ENCODE measurements at regions not wholly inside any gene's neighbourhood (a gene's known extent, or its start where the extent isn't known, plus 50 kb on each side); places are given as distances from the start of the nearest gene placed in this dataset.

DNA sequence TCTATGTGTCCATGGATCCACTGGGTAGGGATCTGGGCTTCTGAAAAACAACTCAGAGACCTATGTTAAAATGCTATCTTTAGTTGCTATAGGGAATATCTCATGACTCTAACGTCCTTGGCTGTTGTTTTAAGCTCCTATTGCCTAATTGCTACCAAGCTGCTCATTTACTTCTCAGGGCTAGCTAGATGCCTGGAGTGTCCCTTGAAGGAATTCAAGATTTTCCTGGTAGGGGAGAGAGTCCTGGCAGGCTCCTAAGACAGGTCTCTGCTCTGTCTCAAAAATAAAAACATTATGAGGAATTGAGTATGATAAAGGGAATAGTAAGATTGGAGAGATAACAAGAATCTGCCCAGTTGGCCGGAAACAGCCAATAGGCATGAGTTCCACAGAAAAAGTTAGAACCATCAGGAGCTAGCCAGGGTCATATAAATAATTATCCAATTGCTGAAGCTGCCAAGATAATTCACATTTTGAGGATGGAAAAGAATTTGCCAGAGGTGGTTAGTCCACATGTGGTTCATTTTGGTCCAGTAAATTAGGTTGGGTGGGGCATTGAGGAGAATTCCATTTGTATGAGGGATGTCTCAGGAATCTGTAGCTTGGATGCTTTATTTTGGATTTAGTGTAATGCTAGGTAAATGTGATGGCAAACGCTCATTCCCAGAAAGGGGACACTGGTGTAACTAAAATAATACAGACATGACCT lies 362.7 kb upstream of the VSTM2A start (continued):
- TF ChIP-seq, protein P1, sequence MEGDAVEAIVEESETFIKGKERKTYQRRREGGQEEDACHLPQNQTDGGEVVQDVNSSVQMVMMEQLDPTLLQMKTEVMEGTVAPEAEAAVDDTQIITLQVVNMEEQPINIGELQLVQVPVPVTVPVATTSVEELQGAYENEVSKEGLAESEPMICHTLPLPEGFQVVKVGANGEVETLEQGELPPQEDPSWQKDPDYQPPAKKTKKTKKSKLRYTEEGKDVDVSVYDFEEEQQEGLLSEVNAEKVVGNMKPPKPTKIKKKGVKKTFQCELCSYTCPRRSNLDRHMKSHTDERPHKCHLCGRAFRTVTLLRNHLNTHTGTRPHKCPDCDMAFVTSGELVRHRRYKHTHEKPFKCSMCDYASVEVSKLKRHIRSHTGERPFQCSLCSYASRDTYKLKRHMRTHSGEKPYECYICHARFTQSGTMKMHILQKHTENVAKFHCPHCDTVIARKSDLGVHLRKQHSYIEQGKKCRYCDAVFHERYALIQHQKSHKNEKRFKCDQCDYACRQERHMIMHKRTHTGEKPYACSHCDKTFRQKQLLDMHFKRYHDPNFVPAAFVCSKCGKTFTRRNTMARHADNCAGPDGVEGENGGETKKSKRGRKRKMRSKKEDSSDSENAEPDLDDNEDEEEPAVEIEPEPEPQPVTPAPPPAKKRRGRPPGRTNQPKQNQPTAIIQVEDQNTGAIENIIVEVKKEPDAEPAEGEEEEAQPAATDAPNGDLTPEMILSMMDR (IDR thresholded peaks at IDR 0.05; ENCODE audit: control extremely low read depth in 1 of 3, insufficient read depth in 1 of 3, low read depth in 1 of 3, low read length in 3 of 3) = no peak
- TF ChIP-seq, protein P2, sequence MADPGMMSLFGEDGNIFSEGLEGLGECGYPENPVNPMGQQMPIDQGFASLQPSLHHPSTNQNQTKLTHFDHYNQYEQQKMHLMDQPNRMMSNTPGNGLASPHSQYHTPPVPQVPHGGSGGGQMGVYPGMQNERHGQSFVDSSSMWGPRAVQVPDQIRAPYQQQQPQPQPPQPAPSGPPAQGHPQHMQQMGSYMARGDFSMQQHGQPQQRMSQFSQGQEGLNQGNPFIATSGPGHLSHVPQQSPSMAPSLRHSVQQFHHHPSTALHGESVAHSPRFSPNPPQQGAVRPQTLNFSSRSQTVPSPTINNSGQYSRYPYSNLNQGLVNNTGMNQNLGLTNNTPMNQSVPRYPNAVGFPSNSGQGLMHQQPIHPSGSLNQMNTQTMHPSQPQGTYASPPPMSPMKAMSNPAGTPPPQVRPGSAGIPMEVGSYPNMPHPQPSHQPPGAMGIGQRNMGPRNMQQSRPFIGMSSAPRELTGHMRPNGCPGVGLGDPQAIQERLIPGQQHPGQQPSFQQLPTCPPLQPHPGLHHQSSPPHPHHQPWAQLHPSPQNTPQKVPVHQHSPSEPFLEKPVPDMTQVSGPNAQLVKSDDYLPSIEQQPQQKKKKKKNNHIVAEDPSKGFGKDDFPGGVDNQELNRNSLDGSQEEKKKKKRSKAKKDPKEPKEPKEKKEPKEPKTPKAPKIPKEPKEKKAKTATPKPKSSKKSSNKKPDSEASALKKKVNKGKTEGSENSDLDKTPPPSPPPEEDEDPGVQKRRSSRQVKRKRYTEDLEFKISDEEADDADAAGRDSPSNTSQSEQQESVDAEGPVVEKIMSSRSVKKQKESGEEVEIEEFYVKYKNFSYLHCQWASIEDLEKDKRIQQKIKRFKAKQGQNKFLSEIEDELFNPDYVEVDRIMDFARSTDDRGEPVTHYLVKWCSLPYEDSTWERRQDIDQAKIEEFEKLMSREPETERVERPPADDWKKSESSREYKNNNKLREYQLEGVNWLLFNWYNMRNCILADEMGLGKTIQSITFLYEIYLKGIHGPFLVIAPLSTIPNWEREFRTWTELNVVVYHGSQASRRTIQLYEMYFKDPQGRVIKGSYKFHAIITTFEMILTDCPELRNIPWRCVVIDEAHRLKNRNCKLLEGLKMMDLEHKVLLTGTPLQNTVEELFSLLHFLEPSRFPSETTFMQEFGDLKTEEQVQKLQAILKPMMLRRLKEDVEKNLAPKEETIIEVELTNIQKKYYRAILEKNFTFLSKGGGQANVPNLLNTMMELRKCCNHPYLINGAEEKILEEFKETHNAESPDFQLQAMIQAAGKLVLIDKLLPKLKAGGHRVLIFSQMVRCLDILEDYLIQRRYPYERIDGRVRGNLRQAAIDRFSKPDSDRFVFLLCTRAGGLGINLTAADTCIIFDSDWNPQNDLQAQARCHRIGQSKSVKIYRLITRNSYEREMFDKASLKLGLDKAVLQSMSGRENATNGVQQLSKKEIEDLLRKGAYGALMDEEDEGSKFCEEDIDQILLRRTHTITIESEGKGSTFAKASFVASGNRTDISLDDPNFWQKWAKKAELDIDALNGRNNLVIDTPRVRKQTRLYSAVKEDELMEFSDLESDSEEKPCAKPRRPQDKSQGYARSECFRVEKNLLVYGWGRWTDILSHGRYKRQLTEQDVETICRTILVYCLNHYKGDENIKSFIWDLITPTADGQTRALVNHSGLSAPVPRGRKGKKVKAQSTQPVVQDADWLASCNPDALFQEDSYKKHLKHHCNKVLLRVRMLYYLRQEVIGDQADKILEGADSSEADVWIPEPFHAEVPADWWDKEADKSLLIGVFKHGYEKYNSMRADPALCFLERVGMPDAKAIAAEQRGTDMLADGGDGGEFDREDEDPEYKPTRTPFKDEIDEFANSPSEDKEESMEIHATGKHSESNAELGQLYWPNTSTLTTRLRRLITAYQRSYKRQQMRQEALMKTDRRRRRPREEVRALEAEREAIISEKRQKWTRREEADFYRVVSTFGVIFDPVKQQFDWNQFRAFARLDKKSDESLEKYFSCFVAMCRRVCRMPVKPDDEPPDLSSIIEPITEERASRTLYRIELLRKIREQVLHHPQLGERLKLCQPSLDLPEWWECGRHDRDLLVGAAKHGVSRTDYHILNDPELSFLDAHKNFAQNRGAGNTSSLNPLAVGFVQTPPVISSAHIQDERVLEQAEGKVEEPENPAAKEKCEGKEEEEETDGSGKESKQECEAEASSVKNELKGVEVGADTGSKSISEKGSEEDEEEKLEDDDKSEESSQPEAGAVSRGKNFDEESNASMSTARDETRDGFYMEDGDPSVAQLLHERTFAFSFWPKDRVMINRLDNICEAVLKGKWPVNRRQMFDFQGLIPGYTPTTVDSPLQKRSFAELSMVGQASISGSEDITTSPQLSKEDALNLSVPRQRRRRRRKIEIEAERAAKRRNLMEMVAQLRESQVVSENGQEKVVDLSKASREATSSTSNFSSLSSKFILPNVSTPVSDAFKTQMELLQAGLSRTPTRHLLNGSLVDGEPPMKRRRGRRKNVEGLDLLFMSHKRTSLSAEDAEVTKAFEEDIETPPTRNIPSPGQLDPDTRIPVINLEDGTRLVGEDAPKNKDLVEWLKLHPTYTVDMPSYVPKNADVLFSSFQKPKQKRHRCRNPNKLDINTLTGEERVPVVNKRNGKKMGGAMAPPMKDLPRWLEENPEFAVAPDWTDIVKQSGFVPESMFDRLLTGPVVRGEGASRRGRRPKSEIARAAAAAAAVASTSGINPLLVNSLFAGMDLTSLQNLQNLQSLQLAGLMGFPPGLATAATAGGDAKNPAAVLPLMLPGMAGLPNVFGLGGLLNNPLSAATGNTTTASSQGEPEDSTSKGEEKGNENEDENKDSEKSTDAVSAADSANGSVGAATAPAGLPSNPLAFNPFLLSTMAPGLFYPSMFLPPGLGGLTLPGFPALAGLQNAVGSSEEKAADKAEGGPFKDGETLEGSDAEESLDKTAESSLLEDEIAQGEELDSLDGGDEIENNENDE (IDR thresholded peaks at IDR 0.05; ENCODE audit: insufficient replicate concordance, low read length) = no peak
- TF ChIP-seq BACH1 (IDR thresholded peaks at IDR 0.05; ENCODE audit: low read length) = no peak

Measured in H1 (cell line).